GM10248 (cell line): ENCODE measurements at regions not wholly inside any gene's neighbourhood (a gene's known extent, or its start where the extent isn't known, plus 50 kb on each side); places are given as distances from the start of the nearest gene placed in this dataset.
"Not testable (repeated sequence)": the region's sequence is repeated elsewhere in the genome, so short reads cannot be mapped to it uniquely, and the experiment has no call there.

ENCODE experiments used
- CTCF ChIA-PET: fragments of 300-600 bp; sonication (Branson Sonifier 250); formaldehyde crosslinking; extraction: SDS; loops from one replicate; lab custom pipeline; 2021; ENCODE audit warnings: antibody characterized with exemption; lab: Yijun Ruan, JAX
- POLR2A ChIA-PET: fragments of 350-650 bp; sonication (Branson Sonifier 250); formaldehyde crosslinking; extraction: SDS; loops from one replicate; lab custom pipeline; 2020; ENCODE audit warnings: antibody characterized with exemption; lab: Yijun Ruan, JAX
- DNase-seq: peaks from one replicate; pipeline ENCODE4 v3.0.0; 2012; ENCODE audit errors: extremely low spot score
- CTCF ChIP-seq: IDR thresholded peaks from 2 replicates; pipeline ENCODE4 v1.5.1; 2012; ENCODE audit warnings: mild to moderate bottlenecking, low read depth; ENCODE audit errors: extremely low read depth, missing control alignments, control extremely low read depth

GRCh38 chr16:85228970-85229430, 116.7 kb upstream of the CIBAR2 start:
- ChIA-PET CTCF (interaction anchor here (1.9 to 5.5 kb wide), 2 partner anchors 17 to 114 kb away, joined by 5 to 29 read pairs; no protein-coding TSS in a partner anchor), POLR2A (no interaction called here)
- no peak for TF ChIP-seq CTCF
- no peak for DNase-seq

- DNase-seq = no peak
- CTCF ChIA-PET = interaction anchor here (1.0 to 1.9 kb wide), 2 partner anchors 15 to 115 kb away, joined by 3 to 5 read pairs; no protein-coding TSS in a partner anchor
- no peak for TF ChIP-seq CTCF
- POLR2A ChIA-PET = interaction anchor here (1.2 kb wide), 1 partner anchor 54 kb away, joined by 4 read pairs; no protein-coding TSS in a partner anchor
Observed at GRCh38 chr16:85229869-85230462, 117.7 kb upstream of the CIBAR2 start.

- POLR2A ChIA-PET, DNase-seq: not testable (repeated sequence)
- CTCF ChIA-PET = interaction anchor here (2.8 kb wide), 1 partner anchor 14 kb away, joined by 9 read pairs; no protein-coding TSS in a partner anchor
Observed at GRCh38 chr16:85230764-85231383, 118.6 kb upstream of the CIBAR2 start.

GRCh38 chr16:85231959-85232358, 119.7 kb upstream of the CIBAR2 start:
- TF ChIP-seq CTCF = no peak
- POLR2A ChIA-PET = no interaction called here
- DNase-seq = no peak
- CTCF ChIA-PET = interaction anchor here (0.8 to 2.8 kb wide), 4 partner anchors 9 to 23 kb away, joined by 3 to 9 read pairs (median 4); no protein-coding TSS in a partner anchor

- ChIA-PET CTCF (interaction anchor here (0.8 to 2.8 kb wide), 3 partner anchors 8 to 13 kb away, joined by 3 to 9 read pairs (median 5); no protein-coding TSS in a partner anchor), POLR2A (interaction anchor here (0.6 kb wide), 1 partner anchor 244 kb away, joined by 5 read pairs; no protein-coding TSS in a partner anchor)
- DNase-seq = no peak
- TF ChIP-seq CTCF = no peak
Observed at GRCh38 chr16:85232369-85233142, 120.3 kb upstream of the CIBAR2 start.

- POLR2A ChIA-PET = interaction anchor here (0.6 kb wide), 1 partner anchor 243 kb away, joined by 5 read pairs; no protein-coding TSS in a partner anchor
- DNase-seq = no peak
- TF ChIP-seq CTCF = no peak
- CTCF ChIA-PET = interaction anchor here (2.8 kb wide), 1 partner anchor 12 kb away, joined by 9 read pairs; no protein-coding TSS in a partner anchor
Observed at GRCh38 chr16:85233516-85233915, 121.2 kb upstream of the CIBAR2 start.
